T-helper 17 cell (primary cell): ENCODE measurements at regions not wholly inside any gene's neighbourhood (a gene's known extent, or its start where the extent isn't known, plus 50 kb on each side); places are given as distances from the start of the nearest gene placed in this dataset.

Experiments
- ATAC-seq: fragments of 150-1000 bp; cut with Tn5 transposase; 2 replicates; pipeline ENCODE4 v1.10.0; 2021; ENCODE audit warnings: mild to moderate bottlenecking, moderate library complexity
- DNase-seq, 3 donors: peaks; one replicate each; pipeline versions ENCODE4 v3.0.0 to v3.0.0-alpha.2; 2020 to 2021
- H3K9me3 ChIP-seq: one replicate; pipeline ENCODE4 v1.7.0; 2013; ENCODE audit warnings: low read length, mild to moderate bottlenecking; ENCODE audit not compliant: control insufficient read depth, poor library complexity, severe bottlenecking
- H3K27ac Mint-ChIP-seq: one replicate; pipeline ENCODE4 v1.8.0; 2022; ENCODE audit warnings: mild to moderate bottlenecking, moderate library complexity, mixed read lengths
- H3K27me3 Mint-ChIP-seq: one replicate; pipeline ENCODE4 v1.8.0; 2022; ENCODE audit warnings: mixed read lengths
- H3K36me3 Mint-ChIP-seq: one replicate; pipeline ENCODE4 v1.8.0; 2022; ENCODE audit warnings: low read depth, mixed read lengths
- H3K4me1 Mint-ChIP-seq: one replicate; pipeline ENCODE4 v1.8.0; 2022; ENCODE audit warnings: mild to moderate bottlenecking, mixed read lengths
- H3K4me3 Mint-ChIP-seq: one replicate; pipeline ENCODE4 v1.8.0; 2022; ENCODE audit warnings: mild to moderate bottlenecking, moderate library complexity, mixed read lengths

DNA sequence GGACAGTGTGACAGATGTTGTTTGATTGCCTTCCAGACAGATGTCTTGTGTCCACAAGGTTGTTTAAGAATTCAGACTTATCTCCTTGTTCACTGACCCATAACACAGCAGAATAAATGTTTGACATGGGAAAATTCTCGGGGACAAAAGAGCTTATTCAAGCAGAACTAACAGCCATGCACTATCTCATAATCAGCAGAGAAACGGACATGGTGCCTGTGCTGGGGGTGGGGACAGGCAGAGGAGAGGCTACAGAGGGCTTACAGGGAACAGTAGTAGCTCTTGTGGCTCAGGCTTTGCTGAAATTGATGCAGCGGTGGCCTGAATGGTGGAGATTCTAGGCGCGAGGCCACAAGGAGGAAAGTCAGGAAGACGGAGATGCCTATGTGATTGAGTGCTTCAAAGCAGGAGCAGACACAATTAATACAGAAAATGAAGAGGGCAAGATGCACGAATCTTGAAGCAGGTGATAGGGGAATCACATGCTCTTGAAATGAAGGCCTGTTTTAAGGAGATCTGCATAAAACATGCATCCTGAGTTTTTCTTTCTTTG, 62.0 kb upstream of the CAB39 start:
- no peaks in the 10 kb centered on the region for H3K36me3 Mint-ChIP-seq
- H3K4me1 Mint-ChIP-seq: peaks cover 19% of the 10 kb centered on the region
- peak overlapping the region; percentile 34 for H3K4me3 Mint-ChIP-seq
- peak overlapping the region; percentile 63 for H3K27ac Mint-ChIP-seq
- DNase-seq: no peak
- H3K9me3 ChIP-seq: no peaks in the 10 kb centered on the region
- ATAC-seq: no peak
- no peaks in the 10 kb centered on the region for H3K27me3 Mint-ChIP-seq

DNA sequence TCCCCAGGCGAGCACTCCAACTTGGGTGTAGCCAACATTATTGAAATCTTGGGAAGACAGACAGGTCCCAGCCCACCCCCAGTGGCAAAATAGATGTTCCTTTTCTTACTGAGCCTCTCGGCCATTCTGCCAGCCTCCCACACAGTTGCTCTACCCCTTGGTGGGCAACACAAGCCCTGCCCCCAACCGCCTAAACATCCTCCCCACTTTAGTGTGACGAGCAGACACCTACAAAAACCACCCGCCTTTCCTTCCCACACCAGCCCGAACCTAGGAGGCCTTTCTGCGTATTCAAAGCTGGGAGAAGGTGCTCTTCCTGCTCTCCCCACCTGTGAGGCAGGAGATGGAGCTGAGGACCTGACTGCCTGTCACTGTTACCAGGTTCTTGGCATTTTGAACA, 58.6 kb upstream of the CAB39 start:
- ATAC-seq (no peak), DNase-seq (no peak)
- no peaks in the 10 kb centered on the region for H3K27me3 Mint-ChIP-seq
- H3K27ac Mint-ChIP-seq: no peak overlapping the region
- no peak overlapping the region for H3K4me3 Mint-ChIP-seq
- no peaks in the 10 kb centered on the region for H3K9me3 ChIP-seq
- H3K4me1 Mint-ChIP-seq: peaks cover 46% of the 10 kb centered on the region
- peaks cover 3% of the 10 kb centered on the region for H3K36me3 Mint-ChIP-seq

DNA sequence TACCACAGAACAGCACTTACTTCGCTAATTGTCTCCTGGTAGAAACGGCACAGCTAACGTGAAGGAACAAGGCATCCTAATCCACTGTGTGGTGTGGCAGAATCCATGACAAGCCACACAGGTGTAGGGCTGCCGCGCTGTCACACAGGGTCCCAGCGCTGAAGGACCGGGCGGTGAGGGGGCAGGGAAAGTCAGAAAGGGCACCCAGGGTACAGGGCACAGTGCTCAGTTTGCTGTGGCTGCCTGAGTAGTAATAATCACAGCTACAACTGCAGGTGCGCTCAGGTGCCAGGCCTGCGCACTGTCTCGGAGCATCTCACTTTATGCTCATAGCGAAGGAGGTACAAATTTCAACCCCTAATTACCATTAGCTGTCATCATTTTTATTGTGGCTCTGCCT, 55.2 kb upstream of the CAB39 start:
- no peaks in the 10 kb centered on the region for H3K9me3 ChIP-seq
- ATAC-seq (no peak), DNase-seq (no peak)
- Mint-ChIP-seq H3K36me3 (peaks cover 3% of the 10 kb centered on the region), H3K4me3 (peak overlapping the region; percentile 62), H3K27ac (peak overlapping the region; percentile 87), H3K27me3 (no peaks in the 10 kb centered on the region), H3K4me1 (peaks cover 60% of the 10 kb centered on the region)

DNA sequence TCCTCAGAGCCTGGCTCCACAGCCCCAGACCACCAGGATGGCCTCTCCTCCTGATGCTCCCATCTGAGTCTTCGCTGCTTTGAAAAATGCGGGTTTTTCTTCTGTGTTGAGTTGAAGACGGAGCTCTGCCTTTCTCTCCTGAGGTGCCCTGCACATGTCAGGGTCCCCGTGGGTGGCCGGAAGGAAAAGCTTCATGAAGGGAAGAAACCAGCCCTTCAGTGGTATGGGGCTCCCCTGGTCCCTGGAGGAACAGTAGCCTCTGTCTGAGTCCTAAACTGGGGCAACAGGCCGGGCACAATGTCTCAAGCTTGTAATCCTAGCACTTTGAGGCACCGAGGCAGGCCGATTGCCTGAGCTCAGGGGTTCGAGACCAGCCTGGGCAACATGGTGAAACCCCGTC, 54.7 kb upstream of the CAB39 start:
- Mint-ChIP-seq H3K4me1 (peaks cover 59% of the 10 kb centered on the region), H3K27me3 (no peaks in the 10 kb centered on the region), H3K27ac (peak overlapping the region; percentile 87), H3K36me3 (peaks cover 3% of the 10 kb centered on the region), H3K4me3 (peak overlapping the region; percentile 91)
- H3K9me3 ChIP-seq: no peaks in the 10 kb centered on the region
- no peak for DNase-seq
- ATAC-seq: no peak

- DNase-seq (no peak), ATAC-seq (no peak)
- Mint-ChIP-seq H3K4me3 (peak overlapping the region; percentile 91), H3K4me1 (peaks cover 65% of the 10 kb centered on the region), H3K36me3 (peaks cover 3% of the 10 kb centered on the region), H3K27me3 (no peaks in the 10 kb centered on the region), H3K27ac (peak overlapping the region; percentile 96)
- H3K9me3 ChIP-seq: no peaks in the 10 kb centered on the region
These were observed 54.1 kb upstream of the CAB39 start for GRCh38 chr2:230658577-230658876.

DNA sequence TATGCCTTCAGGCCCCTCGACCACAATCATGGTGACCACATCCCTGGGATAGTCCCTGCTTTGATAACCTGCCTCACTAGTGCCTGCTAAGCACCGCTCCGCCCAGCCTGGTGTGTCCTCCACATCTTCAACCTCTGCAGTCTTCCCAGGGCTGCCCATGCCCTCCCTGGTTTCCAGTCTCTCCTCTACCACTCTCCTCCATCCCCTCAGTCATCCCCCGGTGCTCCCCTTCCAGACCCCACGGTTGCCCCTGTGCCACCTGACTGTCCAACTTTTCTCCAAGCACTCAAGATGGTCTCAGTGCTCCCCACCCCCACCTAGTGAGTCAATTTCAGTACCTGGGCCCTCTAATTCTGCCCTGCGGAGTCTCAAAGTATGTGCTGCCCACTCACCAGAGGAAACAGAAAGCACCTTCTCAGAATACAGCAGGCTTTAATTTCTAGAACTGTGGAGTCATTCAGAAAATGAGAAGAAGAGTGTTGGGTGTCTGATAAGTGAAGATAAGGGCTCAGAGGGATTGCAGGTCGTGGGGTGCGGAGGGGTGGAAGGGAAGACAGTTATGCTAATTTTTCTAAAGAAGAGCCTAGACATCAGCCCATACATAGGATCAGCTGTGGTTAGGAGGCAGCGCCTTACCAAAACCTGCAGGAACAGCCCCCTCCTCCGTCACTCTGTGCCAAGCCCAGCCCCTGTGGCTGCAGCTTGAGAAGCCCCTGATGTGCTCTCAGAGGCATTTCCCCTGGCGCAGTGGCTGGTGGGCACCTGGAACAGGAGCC, 53.6 kb upstream of the CAB39 start:
- Mint-ChIP-seq H3K4me1 (peaks cover 67% of the 10 kb centered on the region), H3K36me3 (peaks cover 3% of the 10 kb centered on the region), H3K27ac (peak overlapping the region; percentile 96), H3K4me3 (peak overlapping the region; percentile 91), H3K27me3 (no peaks in the 10 kb centered on the region)
- DNase-seq (no peak), ATAC-seq (peak; percentile 58)
- H3K9me3 ChIP-seq: no peaks in the 10 kb centered on the region

DNA sequence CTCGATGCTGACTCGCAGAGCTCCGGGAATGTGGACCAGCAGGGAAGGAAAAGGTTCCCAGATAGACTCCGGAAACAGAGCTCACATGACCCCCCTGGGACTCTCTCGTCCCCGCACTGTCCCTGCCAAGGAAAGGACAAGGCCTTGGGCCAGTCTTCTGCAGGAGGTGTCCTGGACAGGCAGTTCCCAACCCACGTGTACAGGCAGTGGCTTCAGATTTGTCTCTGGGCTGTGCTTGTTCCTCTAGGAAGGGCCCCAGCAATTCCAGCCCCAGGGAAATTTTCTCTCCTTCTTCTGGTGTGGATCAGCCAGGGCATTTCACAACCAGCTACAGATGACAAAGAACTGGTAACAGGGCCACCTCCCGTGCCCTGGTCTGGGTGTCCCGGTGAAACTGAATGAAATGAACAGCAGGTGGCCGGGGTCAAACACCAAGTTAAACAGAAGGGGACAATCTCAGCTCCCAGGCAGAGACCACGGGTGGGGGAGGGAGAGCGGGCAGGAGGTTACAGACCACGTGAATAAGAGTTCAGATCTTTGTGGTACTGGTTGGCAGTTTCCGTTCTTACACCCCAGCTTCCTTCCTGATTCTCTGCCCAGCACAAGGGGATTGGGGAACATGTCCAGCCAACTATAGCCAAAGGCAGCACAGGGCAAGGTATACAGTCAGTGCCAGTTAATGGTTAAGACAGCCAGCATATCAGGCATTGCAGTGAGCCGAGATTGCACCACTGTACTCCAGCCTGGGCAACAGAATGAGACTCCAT, 52.2 kb upstream of the CAB39 start:
- peaks cover 3% of the 10 kb centered on the region for H3K36me3 Mint-ChIP-seq
- peak overlapping the region; percentile 91 for H3K4me3 Mint-ChIP-seq
- no peaks in the 10 kb centered on the region for H3K9me3 ChIP-seq
- H3K4me1 Mint-ChIP-seq: peaks cover 78% of the 10 kb centered on the region
- peak overlapping the region; percentile 96 for H3K27ac Mint-ChIP-seq
- DNase-seq: no peak
- H3K27me3 Mint-ChIP-seq: no peaks in the 10 kb centered on the region
- ATAC-seq: peak; percentile 49

DNA sequence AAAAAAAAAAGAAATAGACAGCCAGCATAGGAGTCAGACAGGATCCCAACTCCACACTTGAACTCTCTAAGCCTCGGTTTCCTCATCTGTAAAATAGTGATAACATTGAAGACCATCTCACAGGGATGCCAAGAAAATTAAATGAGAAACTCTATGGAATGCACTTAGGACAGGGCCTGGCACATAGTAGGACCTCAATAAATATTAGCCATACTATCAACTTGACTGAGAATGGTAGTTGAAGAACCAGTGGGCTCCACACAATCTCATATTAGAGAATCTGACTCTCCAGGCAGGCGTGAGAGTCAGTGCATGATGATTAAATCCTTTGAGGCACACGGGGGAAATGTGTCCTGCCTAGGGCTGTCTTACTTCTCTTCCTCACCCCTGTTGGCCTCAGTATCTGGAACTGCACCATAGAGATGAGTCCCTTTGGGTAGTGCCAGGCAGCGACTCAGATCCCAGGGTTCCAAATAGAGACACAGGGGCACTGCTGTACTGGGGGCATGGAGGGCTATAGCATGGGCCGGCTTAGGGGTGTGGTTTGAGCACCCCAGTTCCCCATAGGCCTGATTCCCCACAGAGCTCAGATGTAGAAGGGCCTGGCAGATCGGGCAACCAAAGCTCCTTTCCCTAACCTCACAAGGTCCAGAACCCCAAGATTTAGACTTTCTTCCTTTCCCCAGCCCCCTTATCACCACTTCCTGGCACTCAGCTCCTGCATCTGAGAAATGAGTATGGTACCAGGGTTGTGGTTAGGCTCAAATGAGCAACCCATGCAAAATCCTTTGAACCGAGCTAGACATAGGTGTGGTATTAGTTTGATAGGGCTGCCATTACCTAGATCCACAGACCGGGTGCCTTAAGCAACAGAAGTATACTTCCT, 51.3 kb upstream of the CAB39 start:
- Mint-ChIP-seq H3K4me1 (peaks cover 76% of the 10 kb centered on the region), H3K36me3 (peaks cover 3% of the 10 kb centered on the region), H3K4me3 (peak overlapping the region; percentile 91), H3K27me3 (no peaks in the 10 kb centered on the region), H3K27ac (peak overlapping the region; percentile 96)
- H3K9me3 ChIP-seq: no peaks in the 10 kb centered on the region
- DNase-seq (no peak), ATAC-seq (peak; percentile 72)
